SHP77 treated with DMSO at 0.1 percent for 48 hours (cell line): ENCODE measurements at regions not wholly inside any gene's neighbourhood (a gene's known extent, or its start where the extent isn't known, plus 50 kb on each side); places are given as distances from the start of the nearest gene placed in this dataset.
"Not testable (repeated sequence)": the region's sequence is repeated elsewhere in the genome, so short reads cannot be mapped to it uniquely, and the experiment has no call there.

ENCODE experiments used
- DNase-seq: peaks from one replicate; lab custom pipeline; 2025; lab: John Stamatoyannopoulos, UW

DNA sequence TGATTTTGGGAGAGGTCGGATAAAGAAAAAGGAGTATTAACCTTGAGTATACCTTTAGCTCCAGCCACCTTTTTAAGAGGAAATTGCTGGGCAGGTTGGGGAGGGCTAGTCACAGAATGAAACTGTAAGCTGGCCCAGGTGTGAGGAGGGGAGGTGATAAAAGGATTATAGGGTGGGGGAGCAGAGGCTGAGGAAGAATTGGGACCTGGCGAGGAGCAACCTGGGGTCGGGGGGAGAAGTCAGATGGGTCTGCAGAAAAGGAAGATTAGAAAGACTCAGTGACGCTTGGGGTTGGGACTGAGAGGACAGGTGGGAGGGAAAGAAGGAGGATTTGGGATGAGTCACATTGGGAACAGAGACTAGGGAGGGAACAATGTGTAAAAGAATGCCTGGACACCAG lies 1548.5 kb upstream of the WWC1 start:
- not testable (repeated sequence) for DNase-seq

DNA sequence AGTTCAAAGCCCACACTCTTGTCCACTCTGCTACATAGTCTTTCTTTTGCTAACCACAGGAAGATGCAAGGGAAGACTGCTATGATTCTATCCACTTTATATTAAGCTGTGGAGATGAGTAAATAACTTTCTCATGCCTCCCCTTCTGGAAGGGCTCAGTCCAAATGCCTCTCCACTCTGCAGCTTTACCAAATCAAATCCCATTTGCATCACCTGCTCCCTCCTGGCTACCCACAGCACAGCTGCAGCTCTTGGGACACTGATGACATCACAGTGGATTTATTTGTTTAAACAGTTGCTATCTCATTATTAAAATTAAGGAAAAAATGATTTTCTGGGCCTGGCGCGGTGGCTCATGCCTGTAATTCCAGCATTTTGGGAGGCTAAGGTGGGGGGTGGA lies 1544.9 kb upstream of the WWC1 start:
- no peak for DNase-seq

GRCh38 chr5:166750376-166750775 lies 1541.1 kb upstream of the WWC1 start:
- DNase-seq = no peak

GRCh38 chr5:166758151-166758550 lies 1533.3 kb upstream of the WWC1 start:
- no peak for DNase-seq

DNA sequence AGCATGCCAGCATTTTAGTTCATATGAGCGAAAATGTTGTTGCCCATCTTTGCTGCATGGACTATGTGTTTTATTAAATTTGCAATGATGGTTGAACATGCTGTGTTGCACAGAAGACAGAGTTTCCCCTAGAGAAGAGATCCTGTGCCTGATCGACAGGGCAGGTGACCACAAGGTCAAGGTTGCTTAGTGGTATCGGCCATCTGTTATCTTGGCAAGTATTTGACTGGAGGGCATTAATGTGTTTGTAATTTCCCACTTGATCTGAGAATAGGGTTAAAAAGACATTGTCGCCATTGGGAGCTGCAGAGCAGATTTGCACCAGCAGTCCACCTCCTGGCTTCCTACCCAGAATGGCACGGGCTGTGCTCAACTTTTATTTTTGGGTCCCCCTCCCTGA lies 1523.6 kb upstream of the WWC1 start:
- no peak for DNase-seq

- DNase-seq = no peak
Measured at GRCh38 chr5:166768536-166768935, 1522.9 kb upstream of the WWC1 start.

GRCh38 chr5:166772770-166773169 lies 1518.7 kb upstream of the WWC1 start:
- DNase-seq = no peak

DNA sequence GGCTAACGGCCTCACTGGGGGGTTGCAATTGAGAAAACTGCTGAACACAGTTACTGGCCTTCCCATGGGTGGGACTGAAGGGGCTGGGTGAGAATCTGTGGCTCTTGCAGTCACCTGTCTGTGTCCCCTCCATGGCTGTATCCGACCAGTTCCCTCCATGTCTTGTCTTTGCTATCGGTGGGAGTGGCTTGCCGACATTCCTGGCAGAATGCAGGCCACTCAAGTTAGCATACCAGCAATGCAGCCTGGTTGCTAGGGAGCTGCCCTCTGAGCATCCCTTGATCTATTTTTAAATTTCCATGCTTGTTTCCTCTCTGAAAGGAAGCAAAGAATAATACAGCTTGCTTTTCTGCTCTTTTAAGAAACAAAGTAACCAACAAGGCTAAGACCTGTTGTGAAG lies 1509.7 kb upstream of the WWC1 start:
- no peak for DNase-seq

DNA sequence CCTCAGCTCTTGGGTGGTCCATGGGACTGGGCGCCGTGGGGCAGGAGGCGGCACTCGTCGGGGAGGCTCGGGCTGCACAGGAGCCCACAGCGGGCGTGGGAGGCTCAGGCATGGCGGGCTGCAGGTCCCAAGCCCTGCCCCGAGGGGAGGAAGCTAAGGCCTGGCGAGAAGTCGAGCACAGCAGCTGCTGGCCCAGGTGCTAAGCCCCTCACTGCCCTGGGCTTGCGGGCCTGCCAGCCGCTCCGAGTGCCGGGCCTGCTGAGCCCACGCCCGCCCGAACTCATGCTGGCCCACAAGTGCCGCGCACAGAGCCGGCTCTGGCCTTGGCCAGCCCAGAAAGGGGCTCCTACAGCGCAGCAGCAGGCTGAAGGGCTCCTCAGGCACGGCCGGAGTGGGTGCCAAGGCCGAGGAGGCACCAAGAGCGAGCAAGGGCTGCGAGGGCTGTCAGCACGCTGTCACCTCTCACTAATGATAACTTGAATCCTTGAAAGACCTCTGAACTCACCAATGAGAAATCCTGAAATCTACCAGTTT lies 1506.8 kb upstream of the WWC1 start:
- no peak for DNase-seq

GRCh38 chr5:166786178-166786577 lies 1505.3 kb upstream of the WWC1 start:
- no peak for DNase-seq

GRCh38 chr5:166786889-166787288 lies 1504.6 kb upstream of the WWC1 start:
- DNase-seq = no peak

DNA sequence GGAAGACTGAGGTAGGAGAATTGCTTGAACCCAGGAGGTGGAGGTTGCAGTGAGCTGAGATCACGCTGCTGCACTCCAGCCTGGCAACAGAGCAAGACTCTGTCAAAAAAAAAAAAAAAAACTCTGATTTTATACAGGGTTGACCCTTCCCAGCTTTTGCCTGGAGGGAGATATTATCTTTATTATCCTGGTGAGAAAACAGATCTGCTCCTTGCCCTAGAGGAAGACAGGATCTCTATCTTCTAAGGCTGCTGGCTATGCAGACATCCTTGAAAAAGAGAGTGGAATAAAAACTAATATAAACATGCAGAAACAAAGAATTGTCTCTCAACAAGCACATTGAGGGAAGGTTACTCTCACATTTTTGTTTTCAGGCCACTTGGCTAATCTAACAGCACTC lies 1503.4 kb upstream of the WWC1 start:
- DNase-seq = no peak

- no peak for DNase-seq
Measured at GRCh38 chr5:166795756-166796155, 1495.7 kb upstream of the WWC1 start.

DNA sequence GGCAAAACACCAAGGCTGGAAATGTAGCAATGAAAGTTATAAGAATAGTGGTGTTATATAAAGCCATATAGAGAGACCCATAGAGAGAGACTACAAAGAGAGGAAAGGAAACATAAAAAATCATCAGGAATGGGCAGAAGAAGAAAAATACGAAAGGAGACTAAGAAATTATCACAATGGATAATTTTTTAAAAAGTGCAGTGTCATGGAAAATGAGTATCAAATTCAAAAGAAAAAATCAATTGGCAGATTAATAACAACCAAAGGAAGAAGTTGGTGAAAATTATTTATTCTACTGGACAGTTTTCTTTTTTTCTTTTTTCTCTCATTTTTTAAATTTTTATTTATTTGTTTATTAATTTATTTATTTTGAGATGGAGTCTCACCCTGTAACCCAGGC lies 1488.4 kb upstream of the WWC1 start:
- DNase-seq = no peak

GRCh38 chr5:166804223-166804622 lies 1487.2 kb upstream of the WWC1 start:
- DNase-seq = not testable (repeated sequence)

DNA sequence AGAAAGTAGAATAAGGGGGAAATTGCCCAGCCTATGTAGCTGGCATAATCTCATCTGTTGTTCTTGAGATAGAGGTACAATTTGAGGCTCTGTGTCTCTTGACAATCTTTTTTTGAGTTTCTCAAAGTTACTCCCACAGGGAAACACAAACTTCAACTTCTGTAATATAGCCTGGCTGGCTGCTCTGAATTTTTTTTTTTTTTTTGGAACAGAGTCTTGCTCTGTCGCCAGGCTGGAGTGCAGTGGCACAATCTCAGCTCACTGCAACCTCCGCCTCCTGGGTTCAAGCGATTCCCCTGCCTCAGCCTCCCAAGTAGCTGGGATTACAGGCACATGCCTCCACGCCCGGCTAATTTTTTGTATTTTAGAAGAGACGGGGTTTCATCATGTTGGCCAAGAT lies 1486.8 kb upstream of the WWC1 start:
- not testable (repeated sequence) for DNase-seq

- DNase-seq = not testable (repeated sequence)
Measured at GRCh38 chr5:166810093-166810658, 1481.3 kb upstream of the WWC1 start.

- no peak for DNase-seq
Measured at GRCh38 chr5:166810721-166811120, 1480.7 kb upstream of the WWC1 start.

- DNase-seq = no peak
Measured at GRCh38 chr5:166823360-166823759, 1468.1 kb upstream of the WWC1 start.

- DNase-seq = no peak
Measured at GRCh38 chr5:166834246-166834645, 1457.2 kb upstream of the WWC1 start.

DNA sequence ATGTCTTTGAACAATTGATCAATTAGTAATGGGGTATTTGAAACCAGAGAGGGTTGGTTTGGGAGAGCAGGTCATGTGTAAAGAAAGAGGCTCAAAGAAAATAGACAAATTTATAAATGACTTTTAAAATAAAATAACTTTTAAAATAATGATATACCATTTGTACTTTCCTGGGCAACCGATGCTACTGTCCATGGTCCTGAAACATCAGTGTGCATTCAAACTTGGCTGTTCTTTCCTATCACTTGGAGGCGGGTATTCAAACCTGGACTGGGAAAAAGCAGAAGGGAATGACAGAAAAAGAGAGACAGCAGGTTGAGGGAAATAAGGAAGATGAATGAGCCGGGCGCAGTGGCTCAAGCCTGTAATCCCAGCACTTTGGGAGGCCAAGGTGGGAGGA lies 1446.4 kb upstream of the WWC1 start:
- no peak for DNase-seq

GRCh38 chr5:166856791-166857190 lies 1434.7 kb upstream of the WWC1 start:
- DNase-seq = no peak

- no peak for DNase-seq
Measured at GRCh38 chr5:166860426-166860825, 1431.0 kb upstream of the WWC1 start.

- DNase-seq = no peak
Measured at GRCh38 chr5:166862581-166862980, 1428.9 kb upstream of the WWC1 start.

DNA sequence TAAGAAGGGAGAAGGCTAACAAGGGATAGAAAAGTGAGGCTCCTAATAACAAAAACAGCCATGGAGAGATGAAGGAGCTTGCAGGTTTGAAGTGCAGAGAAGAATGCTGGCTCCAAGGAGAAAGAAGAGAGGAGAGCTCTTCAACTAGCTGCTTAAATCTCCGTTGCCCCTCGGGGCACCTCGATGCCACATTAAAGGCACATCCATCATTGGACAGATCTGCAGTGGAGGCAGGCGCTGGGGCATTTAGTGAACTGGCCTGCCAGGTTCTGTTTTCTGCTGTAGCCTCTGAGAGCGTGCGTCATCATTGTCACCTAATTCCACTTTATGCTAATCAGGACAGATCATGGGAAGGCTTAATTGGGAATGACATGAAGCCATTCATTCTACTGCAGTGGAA lies 1426.2 kb upstream of the WWC1 start:
- DNase-seq = no peak
